GM18507 (cell line): ENCODE measurements at regions not wholly inside any gene's neighbourhood (a gene's known extent, or its start where the extent isn't known, plus 50 kb on each side); places are given as distances from the start of the nearest gene placed in this dataset.

Experiments used
- DNase-seq: peaks from one replicate; pipeline ENCODE4 v3.0.0; 2011; ENCODE audit warnings: low read depth; ENCODE audit not compliant: insufficient read length; ENCODE audit errors: extremely low spot score
- FAIRE-seq: peaks from 2 replicates; lab custom pipeline; 2011; peaks lifted over from hg19 to GRCh38; lab: Jason Lieb, UNC

GRCh38 chr17:12567077-12568053 lies 98.3 kb upstream of the MYOCD start:
- FAIRE-seq = no peak
- no peak for DNase-seq

- no peak for DNase-seq
- FAIRE-seq = no peak
These were observed 97.1 kb upstream of the MYOCD start for GRCh38 chr17:12568358-12569251.

GRCh38 chr17:12571606-12572005 lies 94.1 kb upstream of the MYOCD start:
- DNase-seq = no peak
- FAIRE-seq = no peak

GRCh38 chr17:12574525-12574924 lies 91.2 kb upstream of the MYOCD start:
- DNase-seq (no peak), FAIRE-seq (no peak)

- no peak for FAIRE-seq
- DNase-seq = no peak
These were observed 90.0 kb upstream of the MYOCD start for GRCh38 chr17:12575641-12576040.

GRCh38 chr17:12579288-12579687 lies 86.4 kb upstream of the MYOCD start:
- DNase-seq (no peak), FAIRE-seq (no peak)

GRCh38 chr17:12580640-12581039 lies 85.0 kb upstream of the MYOCD start:
- no peak for DNase-seq
- FAIRE-seq = no peak

GRCh38 chr17:12584727-12585126 lies 81.0 kb upstream of the MYOCD start:
- DNase-seq (no peak), FAIRE-seq (no peak)

GRCh38 chr17:12588531-12588930 lies 77.2 kb upstream of the MYOCD start:
- DNase-seq = no peak
- FAIRE-seq = no peak

- DNase-seq (no peak), FAIRE-seq (no peak)
These were observed 75.3 kb upstream of the MYOCD start for GRCh38 chr17:12590417-12590816.

- FAIRE-seq (no peak), DNase-seq (no peak)
These were observed 74.5 kb upstream of the MYOCD start for GRCh38 chr17:12591021-12591735.

- DNase-seq = no peak
- no peak for FAIRE-seq
These were observed 72.7 kb upstream of the MYOCD start for GRCh38 chr17:12592941-12593340.

- FAIRE-seq = no peak
These were observed 68.7 kb upstream of the MYOCD start for GRCh38 chr17:12596961-12597360.

GRCh38 chr17:12597895-12598294 lies 67.8 kb upstream of the MYOCD start:
- DNase-seq = no peak
- FAIRE-seq = no peak

More at GRCh38 chr17:12596961-12597360, 68.7 kb upstream of the MYOCD start:
- DNase-seq = no peak

GRCh38 chr17:12599186-12599920 lies 66.3 kb upstream of the MYOCD start:
- no peak for DNase-seq
- FAIRE-seq = no peak

- FAIRE-seq = no peak
These were observed 65.3 kb upstream of the MYOCD start for GRCh38 chr17:12600349-12600748.

GRCh38 chr17:12603566-12603965 lies 62.1 kb upstream of the MYOCD start:
- no peak for FAIRE-seq

More at GRCh38 chr17:12600349-12600748, 65.3 kb upstream of the MYOCD start:
- DNase-seq = no peak

GRCh38 chr17:12605222-12605621 lies 60.5 kb upstream of the MYOCD start:
- no peak for FAIRE-seq

More at GRCh38 chr17:12603566-12603965, 62.1 kb upstream of the MYOCD start:
- DNase-seq = no peak

GRCh38 chr17:12613566-12613965 lies 52.1 kb upstream of the MYOCD start:
- DNase-seq (no peak), FAIRE-seq (no peak)

More at GRCh38 chr17:12605222-12605621, 60.5 kb upstream of the MYOCD start:
- no peak for DNase-seq
